ENCODE measurements at regions not wholly inside any gene's neighbourhood (a gene's known extent, or its start where the extent isn't known, plus 50 kb on each side); places are given as distances from the start of the nearest gene placed in this dataset.
"Not testable (repeated sequence)": the region's sequence is repeated elsewhere in the genome, so short reads cannot be mapped to it uniquely, and the experiment has no call there.

GRCh38 chr12:34306133-34306830, 284.0 kb downstream of the ALG10 start:
- no peak overlapping the region for H3K4me3 ChIP-seq
- intact Hi-C loops (cut with DNase I) = no loop called here
- no peaks in the 10 kb centered on the region for H3K36me3 ChIP-seq
- no peak for DNase-seq
- 70 to 76% methylated on average over 21 of the region's 21 CpGs for WGBS, 2 donors
- H3K9me3 ChIP-seq = peaks cover 0 to 99% (median 0%) of the 10 kb centered on the region in 11 donors
- ATAC-seq = no peak
- peaks cover 0 to 8% (median 0%) of the 10 kb centered on the region in 7 donors for H3K27me3 ChIP-seq
- H3K27ac ChIP-seq = no peak overlapping the region
- TF ChIP-seq, protein P1, sequence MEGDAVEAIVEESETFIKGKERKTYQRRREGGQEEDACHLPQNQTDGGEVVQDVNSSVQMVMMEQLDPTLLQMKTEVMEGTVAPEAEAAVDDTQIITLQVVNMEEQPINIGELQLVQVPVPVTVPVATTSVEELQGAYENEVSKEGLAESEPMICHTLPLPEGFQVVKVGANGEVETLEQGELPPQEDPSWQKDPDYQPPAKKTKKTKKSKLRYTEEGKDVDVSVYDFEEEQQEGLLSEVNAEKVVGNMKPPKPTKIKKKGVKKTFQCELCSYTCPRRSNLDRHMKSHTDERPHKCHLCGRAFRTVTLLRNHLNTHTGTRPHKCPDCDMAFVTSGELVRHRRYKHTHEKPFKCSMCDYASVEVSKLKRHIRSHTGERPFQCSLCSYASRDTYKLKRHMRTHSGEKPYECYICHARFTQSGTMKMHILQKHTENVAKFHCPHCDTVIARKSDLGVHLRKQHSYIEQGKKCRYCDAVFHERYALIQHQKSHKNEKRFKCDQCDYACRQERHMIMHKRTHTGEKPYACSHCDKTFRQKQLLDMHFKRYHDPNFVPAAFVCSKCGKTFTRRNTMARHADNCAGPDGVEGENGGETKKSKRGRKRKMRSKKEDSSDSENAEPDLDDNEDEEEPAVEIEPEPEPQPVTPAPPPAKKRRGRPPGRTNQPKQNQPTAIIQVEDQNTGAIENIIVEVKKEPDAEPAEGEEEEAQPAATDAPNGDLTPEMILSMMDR (IDR thresholded peaks at IDR 0.05) = no peak
- no peaks in the 10 kb centered on the region for H3K4me1 ChIP-seq

GRCh38 chr12:34309806-34310804, 287.8 kb downstream of the ALG10 start:
- ATAC-seq; H3K4me3 ChIP-seq; H3K4me1 ChIP-seq; H3K27ac ChIP-seq; DNase-seq; H3K36me3 ChIP-seq; intact Hi-C loops (cut with DNase I): not testable (repeated sequence)
- H3K27me3 ChIP-seq = peaks cover 0 to 10% (median 0%) of the 10 kb centered on the region in 7 donors
- H3K9me3 ChIP-seq = peaks cover 0 to 98% (median 0%) of the 10 kb centered on the region in 11 donors
- 80 to 81% methylated on average over 32 of the region's 32 CpGs for WGBS, 2 donors

- Histone ChIP-seq H3K36me3 (no peaks in the 10 kb centered on the region), H3K4me3 (no peak overlapping the region), H3K27me3 (peaks cover 0 to 7% (median 0%) of the 10 kb centered on the region in 7 donors), H3K4me1 (no peaks in the 10 kb centered on the region), H3K9me3 (peaks cover 0 to 96% (median 0%) of the 10 kb centered on the region in 11 donors), H3K27ac (no peak overlapping the region)
- no peak for DNase-seq
- ATAC-seq = no peak
- TF ChIP-seq, protein P1 (IDR thresholded peaks at IDR 0.05) = no peak
- 73 to 74% methylated on average over 9 of the region's 9 CpGs for WGBS, 2 donors
- intact Hi-C loops (cut with DNase I) = no loop called here
Measured at GRCh38 chr12:34311337-34311736, 289.0 kb downstream of the ALG10 start.

DNA sequence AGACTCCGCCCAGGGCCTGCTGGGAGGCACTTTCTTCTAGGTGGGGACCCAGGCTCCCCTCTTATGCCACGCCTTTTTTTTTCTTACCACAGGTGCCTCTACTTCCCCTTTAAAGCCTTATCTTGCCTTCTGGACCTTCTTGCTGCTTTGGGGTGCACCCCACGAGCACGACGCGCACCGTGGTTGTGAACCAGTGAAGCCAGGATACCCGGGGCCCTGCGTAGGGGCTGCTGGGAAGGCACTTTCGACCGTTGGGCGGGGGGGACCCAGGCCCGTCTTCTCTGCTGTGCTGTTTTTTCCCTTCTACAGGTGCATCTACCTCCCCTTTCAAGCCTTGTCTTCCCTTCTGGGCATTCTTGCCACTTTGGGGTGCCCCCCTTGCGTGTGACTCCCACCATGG, 305.4 kb downstream of the ALG10 start:
- ATAC-seq (no peak), DNase-seq (no peak)
- no peaks in the 10 kb centered on the region for H3K36me3 ChIP-seq
- H3K4me1 ChIP-seq = no peaks in the 10 kb centered on the region
- no peak overlapping the region for H3K27ac ChIP-seq
- TF ChIP-seq, protein P1 (IDR thresholded peaks at IDR 0.05) = no peak
- H3K27me3 ChIP-seq = peaks cover 0 to 38% (median 12%) of the 10 kb centered on the region in 7 donors
- 75 to 79% methylated on average over 14 of the region's 14 CpGs for WGBS, 2 donors
- intact Hi-C loops (cut with DNase I) = no loop called here
- H3K9me3 ChIP-seq = peaks cover 0 to 98% (median 0%) of the 10 kb centered on the region in 11 donors
- H3K4me3 ChIP-seq = no peak overlapping the region
